GM12872 (cell line): ENCODE measurements at regions not wholly inside any gene's neighbourhood (a gene's known extent, or its start where the extent isn't known, plus 50 kb on each side); places are given as distances from the start of the nearest gene placed in this dataset.

Experiments used
- CTCF ChIP-seq: IDR thresholded peaks from 3 replicates; pipeline ENCODE4 v1.5.1; 2011; ENCODE audit warnings: low read depth, mild to moderate bottlenecking, low read length, moderate library complexity; ENCODE audit not compliant: insufficient read depth

GRCh38 chr14:28138341-28138740 is 628.2 kb upstream of the FOXG1 start:
- no peak for TF ChIP-seq CTCF

- no peak for TF ChIP-seq CTCF
Measured at GRCh38 chr14:28141662-28142061, 624.9 kb upstream of the FOXG1 start.

GRCh38 chr14:28142400-28143015 is 624.1 kb upstream of the FOXG1 start:
- TF ChIP-seq CTCF = no peak

- no peak for TF ChIP-seq CTCF
Measured at GRCh38 chr14:28143316-28143715, 623.3 kb upstream of the FOXG1 start.

- no peak for TF ChIP-seq CTCF
Measured at GRCh38 chr14:28151926-28152325, 614.7 kb upstream of the FOXG1 start.

GRCh38 chr14:28152453-28153044 is 614.0 kb upstream of the FOXG1 start:
- no peak for TF ChIP-seq CTCF

- TF ChIP-seq CTCF = no peak
Measured at GRCh38 chr14:28157289-28157869, 609.2 kb upstream of the FOXG1 start.
